ENCODE measurements at regions not wholly inside any gene's neighbourhood (a gene's known extent, or its start where the extent isn't known, plus 50 kb on each side); places are given as distances from the start of the nearest gene placed in this dataset.

DNA sequence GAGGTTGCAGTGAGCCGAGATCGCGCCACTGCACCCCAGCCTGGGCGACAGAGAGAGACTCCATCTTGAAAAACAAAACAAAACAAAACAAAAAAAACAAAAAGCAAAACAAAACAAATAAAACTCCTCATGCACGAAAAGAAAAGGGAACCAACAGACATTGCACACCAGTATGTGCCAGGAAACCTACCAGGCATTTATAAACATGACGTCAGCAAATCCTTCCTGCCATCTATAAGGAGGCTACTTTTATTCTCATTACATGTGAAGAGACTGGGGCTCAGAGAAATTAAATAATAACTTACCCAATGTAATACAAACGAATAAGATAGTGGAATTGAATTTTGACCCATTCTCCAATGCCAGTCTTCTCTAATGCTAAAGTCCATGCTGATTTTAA lies 197.2 kb downstream of the NUFIP1 start (continued):
- TF ChIP-seq, protein P1, sequence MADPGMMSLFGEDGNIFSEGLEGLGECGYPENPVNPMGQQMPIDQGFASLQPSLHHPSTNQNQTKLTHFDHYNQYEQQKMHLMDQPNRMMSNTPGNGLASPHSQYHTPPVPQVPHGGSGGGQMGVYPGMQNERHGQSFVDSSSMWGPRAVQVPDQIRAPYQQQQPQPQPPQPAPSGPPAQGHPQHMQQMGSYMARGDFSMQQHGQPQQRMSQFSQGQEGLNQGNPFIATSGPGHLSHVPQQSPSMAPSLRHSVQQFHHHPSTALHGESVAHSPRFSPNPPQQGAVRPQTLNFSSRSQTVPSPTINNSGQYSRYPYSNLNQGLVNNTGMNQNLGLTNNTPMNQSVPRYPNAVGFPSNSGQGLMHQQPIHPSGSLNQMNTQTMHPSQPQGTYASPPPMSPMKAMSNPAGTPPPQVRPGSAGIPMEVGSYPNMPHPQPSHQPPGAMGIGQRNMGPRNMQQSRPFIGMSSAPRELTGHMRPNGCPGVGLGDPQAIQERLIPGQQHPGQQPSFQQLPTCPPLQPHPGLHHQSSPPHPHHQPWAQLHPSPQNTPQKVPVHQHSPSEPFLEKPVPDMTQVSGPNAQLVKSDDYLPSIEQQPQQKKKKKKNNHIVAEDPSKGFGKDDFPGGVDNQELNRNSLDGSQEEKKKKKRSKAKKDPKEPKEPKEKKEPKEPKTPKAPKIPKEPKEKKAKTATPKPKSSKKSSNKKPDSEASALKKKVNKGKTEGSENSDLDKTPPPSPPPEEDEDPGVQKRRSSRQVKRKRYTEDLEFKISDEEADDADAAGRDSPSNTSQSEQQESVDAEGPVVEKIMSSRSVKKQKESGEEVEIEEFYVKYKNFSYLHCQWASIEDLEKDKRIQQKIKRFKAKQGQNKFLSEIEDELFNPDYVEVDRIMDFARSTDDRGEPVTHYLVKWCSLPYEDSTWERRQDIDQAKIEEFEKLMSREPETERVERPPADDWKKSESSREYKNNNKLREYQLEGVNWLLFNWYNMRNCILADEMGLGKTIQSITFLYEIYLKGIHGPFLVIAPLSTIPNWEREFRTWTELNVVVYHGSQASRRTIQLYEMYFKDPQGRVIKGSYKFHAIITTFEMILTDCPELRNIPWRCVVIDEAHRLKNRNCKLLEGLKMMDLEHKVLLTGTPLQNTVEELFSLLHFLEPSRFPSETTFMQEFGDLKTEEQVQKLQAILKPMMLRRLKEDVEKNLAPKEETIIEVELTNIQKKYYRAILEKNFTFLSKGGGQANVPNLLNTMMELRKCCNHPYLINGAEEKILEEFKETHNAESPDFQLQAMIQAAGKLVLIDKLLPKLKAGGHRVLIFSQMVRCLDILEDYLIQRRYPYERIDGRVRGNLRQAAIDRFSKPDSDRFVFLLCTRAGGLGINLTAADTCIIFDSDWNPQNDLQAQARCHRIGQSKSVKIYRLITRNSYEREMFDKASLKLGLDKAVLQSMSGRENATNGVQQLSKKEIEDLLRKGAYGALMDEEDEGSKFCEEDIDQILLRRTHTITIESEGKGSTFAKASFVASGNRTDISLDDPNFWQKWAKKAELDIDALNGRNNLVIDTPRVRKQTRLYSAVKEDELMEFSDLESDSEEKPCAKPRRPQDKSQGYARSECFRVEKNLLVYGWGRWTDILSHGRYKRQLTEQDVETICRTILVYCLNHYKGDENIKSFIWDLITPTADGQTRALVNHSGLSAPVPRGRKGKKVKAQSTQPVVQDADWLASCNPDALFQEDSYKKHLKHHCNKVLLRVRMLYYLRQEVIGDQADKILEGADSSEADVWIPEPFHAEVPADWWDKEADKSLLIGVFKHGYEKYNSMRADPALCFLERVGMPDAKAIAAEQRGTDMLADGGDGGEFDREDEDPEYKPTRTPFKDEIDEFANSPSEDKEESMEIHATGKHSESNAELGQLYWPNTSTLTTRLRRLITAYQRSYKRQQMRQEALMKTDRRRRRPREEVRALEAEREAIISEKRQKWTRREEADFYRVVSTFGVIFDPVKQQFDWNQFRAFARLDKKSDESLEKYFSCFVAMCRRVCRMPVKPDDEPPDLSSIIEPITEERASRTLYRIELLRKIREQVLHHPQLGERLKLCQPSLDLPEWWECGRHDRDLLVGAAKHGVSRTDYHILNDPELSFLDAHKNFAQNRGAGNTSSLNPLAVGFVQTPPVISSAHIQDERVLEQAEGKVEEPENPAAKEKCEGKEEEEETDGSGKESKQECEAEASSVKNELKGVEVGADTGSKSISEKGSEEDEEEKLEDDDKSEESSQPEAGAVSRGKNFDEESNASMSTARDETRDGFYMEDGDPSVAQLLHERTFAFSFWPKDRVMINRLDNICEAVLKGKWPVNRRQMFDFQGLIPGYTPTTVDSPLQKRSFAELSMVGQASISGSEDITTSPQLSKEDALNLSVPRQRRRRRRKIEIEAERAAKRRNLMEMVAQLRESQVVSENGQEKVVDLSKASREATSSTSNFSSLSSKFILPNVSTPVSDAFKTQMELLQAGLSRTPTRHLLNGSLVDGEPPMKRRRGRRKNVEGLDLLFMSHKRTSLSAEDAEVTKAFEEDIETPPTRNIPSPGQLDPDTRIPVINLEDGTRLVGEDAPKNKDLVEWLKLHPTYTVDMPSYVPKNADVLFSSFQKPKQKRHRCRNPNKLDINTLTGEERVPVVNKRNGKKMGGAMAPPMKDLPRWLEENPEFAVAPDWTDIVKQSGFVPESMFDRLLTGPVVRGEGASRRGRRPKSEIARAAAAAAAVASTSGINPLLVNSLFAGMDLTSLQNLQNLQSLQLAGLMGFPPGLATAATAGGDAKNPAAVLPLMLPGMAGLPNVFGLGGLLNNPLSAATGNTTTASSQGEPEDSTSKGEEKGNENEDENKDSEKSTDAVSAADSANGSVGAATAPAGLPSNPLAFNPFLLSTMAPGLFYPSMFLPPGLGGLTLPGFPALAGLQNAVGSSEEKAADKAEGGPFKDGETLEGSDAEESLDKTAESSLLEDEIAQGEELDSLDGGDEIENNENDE (IDR thresholded peaks at IDR 0.05; ENCODE audit: insufficient replicate concordance, low read length) = no peak
- TF ChIP-seq CBX8 (IDR thresholded peaks at IDR 0.05; ENCODE audit: borderline replicate concordance, low read depth, low read length) (no peak), SP1 (IDR thresholded peaks at IDR 0.05; ENCODE audit: low read depth, low read length) (no peak), CBX5 (IDR thresholded peaks at IDR 0.05; ENCODE audit: low read depth, low read length) (no peak)
